NT2/D1 (cell line): ENCODE measurements at regions not wholly inside any gene's neighbourhood (a gene's known extent, or its start where the extent isn't known, plus 50 kb on each side); places are given as distances from the start of the nearest gene placed in this dataset.

ENCODE experiments used
- SUZ12 ChIP-seq: IDR thresholded peaks from 2 replicates; pipeline ENCODE4 v1.6.1; 2011; ENCODE audit not compliant: insufficient read length, insufficient read depth; ENCODE audit errors: extremely low read depth
- YY1 ChIP-seq: IDR thresholded peaks from 2 replicates; pipeline ENCODE4 v1.6.1; 2011; ENCODE audit not compliant: insufficient read length, insufficient read depth
- ZNF274 ChIP-seq: IDR thresholded peaks from 2 replicates; pipeline ENCODE4 v1.6.1; 2011; ENCODE audit warnings: mild to moderate bottlenecking, low read depth, low read length

GRCh38 chr15:93913871-93914270 lies 317.5 kb upstream of the MCTP2 start:
- no peak for TF ChIP-seq ZNF274
- TF ChIP-seq YY1 = no peak
- no peak for TF ChIP-seq SUZ12
